GM23338 (cell line): ENCODE measurements at regions not wholly inside any gene's neighbourhood (a gene's known extent, or its start where the extent isn't known, plus 50 kb on each side); places are given as distances from the start of the nearest gene placed in this dataset.

Experiments
- ATAC-seq: fragments of 200-7000 bp; cut with Tn5 transposase; 3 replicates; pipeline ENCODE4 v1.9.1; 2020
- DNase-seq: peaks from one replicate; pipeline ENCODE4 v3.0.0-alpha.2; 2015; ENCODE audit warnings: low spot score
- H2AFZ ChIP-seq: fragments of 200-600 bp; sonication (generic); 2 replicates; pipeline ENCODE4 v1.8.0; 2016; ENCODE audit warnings: antibody characterized with exemption, mild to moderate bottlenecking, moderate library complexity
- H3F3A ChIP-seq: fragments of 200-600 bp; sonication (generic); replicated peaks from 2 replicates; pipeline ENCODE4 v1.8.0; 2017; ENCODE audit warnings: antibody characterized with exemption, mixed run types, low read depth
- H3K27ac ChIP-seq: fragments of 200-600 bp; sonication (generic); 2 replicates; pipeline ENCODE4 v1.6.1; 2016; ENCODE audit warnings: low read depth
- H3K27me3 ChIP-seq: fragments of 200-600 bp; sonication (generic); 2 replicates; pipeline ENCODE4 v1.8.0; 2016; ENCODE audit warnings: mild to moderate bottlenecking, mixed run types, moderate library complexity; ENCODE audit not compliant: insufficient read depth
- H3K36me3 ChIP-seq: fragments of 200-600 bp; sonication (generic); 2 replicates; pipeline ENCODE4 v1.8.0; 2016; ENCODE audit warnings: mild to moderate bottlenecking; ENCODE audit not compliant: insufficient read depth
- H3K4me1 ChIP-seq: fragments of 200-600 bp; sonication (generic); 2 replicates; pipeline ENCODE4 v1.8.0; 2016; ENCODE audit warnings: mild to moderate bottlenecking, moderate library complexity; ENCODE audit not compliant: insufficient read depth
- H3K4me2 ChIP-seq: fragments of 200-600 bp; sonication (generic); 2 replicates; pipeline ENCODE4 v1.7.1; 2017; ENCODE audit warnings: mixed run types
- H3K4me3 ChIP-seq: fragments of 200-600 bp; sonication (generic); 2 replicates; pipeline ENCODE4 v1.6.1; 2016; ENCODE audit warnings: mixed run types
- H3K79me2 ChIP-seq: fragments of 200-600 bp; sonication (generic); replicated peaks from 2 replicates; pipeline ENCODE4 v1.8.0; 2017; ENCODE audit warnings: mild to moderate bottlenecking; ENCODE audit not compliant: insufficient read depth
- H3K9me2 ChIP-seq: fragments of 200-600 bp; sonication (generic); 2 replicates; pipeline ENCODE4 v1.8.0; 2017; ENCODE audit not compliant: insufficient read depth
- H4K20me1 ChIP-seq: fragments of 200-600 bp; sonication (generic); replicated peaks from 2 replicates; pipeline ENCODE4 v1.8.0; 2017; ENCODE audit warnings: mild to moderate bottlenecking; ENCODE audit not compliant: insufficient read depth
- H3K27ac Mint-ChIP-seq: 2 replicates; pipeline ENCODE4 v1.8.0; 2020; ENCODE audit warnings: inconsistent platforms, mild to moderate bottlenecking, moderate library complexity, mixed read lengths
- H3K27me3 Mint-ChIP-seq: 3 replicates; pipeline ENCODE4 v1.8.0; 2022; ENCODE audit warnings: low read depth, mild to moderate bottlenecking, moderate library complexity, mixed read lengths, inconsistent platforms; ENCODE audit not compliant: insufficient read depth, poor library complexity
- H3K36me3 Mint-ChIP-seq: 3 replicates; pipeline ENCODE4 v1.8.0; 2021; ENCODE audit warnings: low read depth, mild to moderate bottlenecking, inconsistent platforms, moderate library complexity, mixed read lengths
- H3K4me1 Mint-ChIP-seq: 3 replicates; pipeline ENCODE4 v1.8.0; 2020; ENCODE audit warnings: mild to moderate bottlenecking, inconsistent platforms, mixed read lengths
- H3K4me3 Mint-ChIP-seq: 3 replicates; pipeline ENCODE4 v1.8.0; 2021; ENCODE audit warnings: moderate library complexity, mild to moderate bottlenecking, inconsistent platforms, mixed read lengths
- H3K9me3 Mint-ChIP-seq: 3 replicates; pipeline ENCODE4 v1.8.0; 2020; ENCODE audit warnings: moderate library complexity, mild to moderate bottlenecking, inconsistent platforms, mixed read lengths
- CREB1 ChIP-seq: fragments of 250-450 bp; sonication (Bioruptor Pico); IDR thresholded peaks from 2 replicates; pipeline ENCODE4 v1.5.0; 2020; ENCODE audit warnings: low read depth, mild to moderate bottlenecking, moderate library complexity
- CTCF ChIP-seq, 2 experiments: fragments of 200-600 bp in 1 of 2; sonication (generic) in 1 of 2; conservative IDR thresholded peaks; 2 replicates each; pipeline versions ENCODE4 v1.5.1 to v1.6.1; 2016 to 2017; ENCODE audit warnings: antibody characterized with exemption in 2 of 2, low read depth in 2 of 2, mild to moderate bottlenecking in 2 of 2, moderate library complexity in 1 of 2
- EZH2phosphoT487 ChIP-seq: fragments of 200-600 bp; sonication (generic); IDR thresholded peaks from one replicate; pipeline ENCODE4 v1.8.1; 2018; ENCODE audit warnings: antibody characterized with exemption; ENCODE audit not compliant: unreplicated experiment
- POLR2AphosphoS5 ChIP-seq: IDR thresholded peaks from 2 replicates; pipeline ENCODE4 v1.6.1; 2016; ENCODE audit warnings: antibody characterized with exemption, low read depth
- ZNF462 ChIP-seq: fragments of 250-450 bp; sonication (Bioruptor Pico); IDR thresholded peaks from 2 replicates; pipeline ENCODE4 v1.5.0; 2020; ENCODE audit warnings: mild to moderate bottlenecking, moderate library complexity

GRCh38 chr2:65656160-65656718 is 223.8 kb upstream of the SPRED2 start (continued):
- TF ChIP-seq ZNF462 (CRISPR knock-in tag): no peak
- TF ChIP-seq EZH2phosphoT487: no peak
- no peak for TF ChIP-seq POLR2AphosphoS5

- Mint-ChIP-seq H3K27me3 (peaks cover 2% of the 10 kb centered on the region), H3K4me3 (no peak overlapping the region), H3K9me3 (no peaks in the 10 kb centered on the region), H3K4me1 (no peaks in the 10 kb centered on the region; the same call in 2 of the 3 replicates), H3K36me3 (no peaks in the 10 kb centered on the region), H3K27ac (no peak overlapping the region)
- Histone ChIP-seq H3K27ac (no peak overlapping the region), H3K9me2 (no peaks in the 10 kb centered on the region), H3K36me3 (no peaks in the 10 kb centered on the region), H3K4me3 (no peak overlapping the region), H3K4me2 (no peak overlapping the region), H3F3A (no peaks in the 10 kb centered on the region), H2AFZ (no peak overlapping the region), H3K79me2 (no peaks in the 10 kb centered on the region), H4K20me1 (no peaks in the 10 kb centered on the region), H3K4me1 (no peaks in the 10 kb centered on the region), H3K27me3 (no peaks in the 10 kb centered on the region)
- DNase-seq: no peak
- no peak for ATAC-seq
- no peak for TF ChIP-seq EZH2phosphoT487
- TF ChIP-seq CTCF (conservative IDR thresholded peaks at IDR 0.05; ENCODE audit: low read depth in 2 of 2): peak in 1 of 2 experiments; percentile 12; a peak in 2 of 4 replicates
- no peak for TF ChIP-seq CREB1 (CRISPR knock-in tag)
These were observed 222.6 kb upstream of the SPRED2 start for GRCh38 chr2:65655000-65655399.
